ENCODE measurements at regions not wholly inside any gene's neighbourhood (a gene's known extent, or its start where the extent isn't known, plus 50 kb on each side); places are given as distances from the start of the nearest gene placed in this dataset.

GRCh38 chr10:8614054-8614565 lies 559.6 kb downstream of the GATA3 start:
- H4K20me1 ChIP-seq (replicated peaks; ENCODE audit: control insufficient read depth, extremely low read depth, insufficient read depth, low read length) = no peaks in the 10 kb centered on the region
- H3K36me3 ChIP-seq (ENCODE audit: control insufficient read depth in 2 of 2, extremely low read depth in 1 of 2, insufficient read depth in 2 of 2, low read length in 2 of 2) = no peaks in the 10 kb centered on the region
- no peaks in the 10 kb centered on the region for H3K9me1 ChIP-seq (replicated peaks; ENCODE audit: control insufficient read depth, extremely low read depth, insufficient read depth, low read length)
- H3K27me3 ChIP-seq (ENCODE audit: control insufficient read depth in 2 of 2, insufficient read depth in 2 of 2, low read length in 2 of 2) = no peaks in the 10 kb centered on the region
- H3K4me3 ChIP-seq (replicated peaks in 1 of 3; ENCODE audit: insufficient read depth in 1 of 3, low read depth in 1 of 3, low read length in 3 of 3) = no peak overlapping the region
- FAIRE-seq = no peak
- H3K27ac ChIP-seq (ENCODE audit: insufficient read depth, low read depth, low read length) = no peak overlapping the region
- no peak overlapping the region for H2AFZ ChIP-seq (ENCODE audit: low read depth, low read length)
- H3K79me2 ChIP-seq (ENCODE audit: control insufficient read depth, insufficient read depth, low read length) = no peaks in the 10 kb centered on the region
- TF ChIP-seq POLR2A (IDR thresholded peaks at IDR 0.05; ENCODE audit: low read depth, low read length) (no peak), JUN (IDR thresholded peaks at IDR 0.05; ENCODE audit: borderline replicate concordance, insufficient read depth, insufficient read length, low read depth) (no peak), CTCF (IDR thresholded peaks at IDR 0.05; ENCODE audit: extremely low read depth in 1 of 2, insufficient read depth in 1 of 2, low read depth in 1 of 2, low read length in 2 of 2) (no peak), POLR2AphosphoS5 (IDR thresholded peaks at IDR 0.05; ENCODE audit: insufficient read depth, low read depth, low read length) (no peak), MYC (IDR thresholded peaks at IDR 0.05; ENCODE audit: low read depth, low read length) (no peak)
- BruUV-seq (replicated peaks) = no TSS peak
- dilution Hi-C loops (cut with MboI; ENCODE audit: extremely low pct_ligation_motif_present, low sequenced_read_pairs) (no loop called here), intact Hi-C loops (cut with micrococcal nuclease) (no loop called here)
- ChIA-PET CTCF (no interaction called here), POLR2A (interaction anchor here (0.7 kb wide), 1 partner anchor 229 kb away, joined by 8 read pairs; no protein-coding TSS in a partner anchor)
- no peak for DNase-seq (ENCODE audit: low read depth, low spot score)
- no peaks in the 10 kb centered on the region for H3K4me1 ChIP-seq (ENCODE audit: control insufficient read depth, extremely low read depth, insufficient read depth, low read length)
- H3K9ac ChIP-seq (replicated peaks; ENCODE audit: extremely low read depth, insufficient read depth, low read length) = no peak overlapping the region
- H3K9me3 ChIP-seq (replicated peaks; ENCODE audit: control insufficient read depth, insufficient read depth, low read length) = no peaks in the 10 kb centered on the region
- H3K4me2 ChIP-seq (ENCODE audit: insufficient read depth, low read length) = no peak overlapping the region

DNA sequence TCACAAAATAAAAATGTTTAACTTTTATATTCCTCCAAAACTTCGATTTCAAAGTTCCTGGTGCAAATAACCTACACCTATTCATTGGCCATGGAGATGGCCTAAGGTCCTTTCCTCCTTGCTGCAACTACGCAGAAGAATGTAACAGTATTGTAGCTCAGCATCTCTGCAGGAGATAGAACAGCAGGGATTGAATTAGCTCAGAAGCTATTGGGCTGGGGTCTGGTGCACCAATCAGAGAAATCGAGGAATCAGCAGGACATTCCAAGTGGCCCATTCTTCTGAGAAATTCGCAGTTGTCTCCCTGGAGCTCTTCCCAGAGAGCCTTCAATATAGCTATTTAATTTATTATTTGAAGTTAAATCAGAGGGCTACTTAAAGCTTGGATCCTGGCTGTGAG lies 560.6 kb downstream of the GATA3 start:
- CTCF ChIA-PET = no interaction called here

More for the DNA sequence above, 560.6 kb downstream of the GATA3 start:
- no peaks in the 10 kb centered on the region for H3K79me2 ChIP-seq (ENCODE audit: control insufficient read depth, insufficient read depth, low read length)
- DNase-seq (ENCODE audit: low read depth, low spot score) = no peak
- no peak overlapping the region for H3K9ac ChIP-seq (replicated peaks; ENCODE audit: extremely low read depth, insufficient read depth, low read length)
- H4K20me1 ChIP-seq (replicated peaks; ENCODE audit: control insufficient read depth, extremely low read depth, insufficient read depth, low read length) = no peaks in the 10 kb centered on the region
- H3K9me1 ChIP-seq (replicated peaks; ENCODE audit: control insufficient read depth, extremely low read depth, insufficient read depth, low read length) = no peaks in the 10 kb centered on the region
- TF ChIP-seq POLR2A (IDR thresholded peaks at IDR 0.05; ENCODE audit: low read depth, low read length) (no peak), EZH2 (IDR thresholded peaks at IDR 0.05; ENCODE audit: borderline replicate concordance, low read depth, low read length, severe bottlenecking) (no peak), FOS (IDR thresholded peaks at IDR 0.05; ENCODE audit: borderline replicate concordance, insufficient read depth, low read length) (no peak), CTCF (IDR thresholded peaks at IDR 0.05; ENCODE audit: extremely low read depth in 1 of 2, insufficient read depth in 1 of 2, low read depth in 1 of 2, low read length in 2 of 2) (no peak), GATA2 (IDR thresholded peaks at IDR 0.05; ENCODE audit: insufficient read depth, insufficient read length, low read depth, low read length) (no peak), MAX (IDR thresholded peaks at IDR 0.05; ENCODE audit: insufficient read depth, insufficient read length) (no peak), MYC (IDR thresholded peaks at IDR 0.05; ENCODE audit: low read depth, low read length) (no peak), JUN (IDR thresholded peaks at IDR 0.05; ENCODE audit: borderline replicate concordance, insufficient read depth, insufficient read length, low read depth) (no peak), POLR2AphosphoS5 (IDR thresholded peaks at IDR 0.05; ENCODE audit: insufficient read depth, low read depth, low read length) (no peak)
- no peak overlapping the region for H3K4me3 ChIP-seq (replicated peaks in 1 of 3; ENCODE audit: insufficient read depth in 1 of 3, low read depth in 1 of 3, low read length in 3 of 3)
- POLR2A ChIA-PET = no interaction called here
- no peak overlapping the region for H2AFZ ChIP-seq (ENCODE audit: low read depth, low read length)
- H3K36me3 ChIP-seq (ENCODE audit: control insufficient read depth in 2 of 2, extremely low read depth in 1 of 2, insufficient read depth in 2 of 2, low read length in 2 of 2) = no peaks in the 10 kb centered on the region
- H3K27me3 ChIP-seq (ENCODE audit: control insufficient read depth in 2 of 2, insufficient read depth in 2 of 2, low read length in 2 of 2) = no peaks in the 10 kb centered on the region
- no peak overlapping the region for H3K27ac ChIP-seq (ENCODE audit: insufficient read depth, low read depth, low read length)
- H3K9me3 ChIP-seq (replicated peaks; ENCODE audit: control insufficient read depth, insufficient read depth, low read length) = no peaks in the 10 kb centered on the region
- no peak overlapping the region for H3K4me2 ChIP-seq (ENCODE audit: insufficient read depth, low read length)
- no peak for FAIRE-seq
- intact Hi-C loops (cut with micrococcal nuclease) (no loop called here), dilution Hi-C loops (cut with MboI; ENCODE audit: extremely low pct_ligation_motif_present, low sequenced_read_pairs) (no loop called here)
- no TSS peak for BruUV-seq (replicated peaks)
- H3K4me1 ChIP-seq (ENCODE audit: control insufficient read depth, extremely low read depth, insufficient read depth, low read length) = no peaks in the 10 kb centered on the region

All from endothelial cell of umbilical vein (primary cell).